CD4-positive, alpha-beta T cell (primary cell): ENCODE measurements at regions not wholly inside any gene's neighbourhood (a gene's known extent, or its start where the extent isn't known, plus 50 kb on each side); places are given as distances from the start of the nearest gene placed in this dataset.

ENCODE experiments used
- ATAC-seq: fragments of 200-7000 bp; cut with Tn5 transposase; one replicate; pipeline ENCODE4 v1.10.0; 2022; ENCODE audit warnings: mild to moderate bottlenecking; ENCODE audit not compliant: poor library complexity
- CTCF ChIA-PET: fragments of 350-600 bp; sonication (Branson Sonifier 250); formaldehyde crosslinking; loops from one replicate; lab custom pipeline; 2021; ENCODE audit warnings: antibody characterized with exemption, inconsistent platforms; lab: Charles Lee
- POLR2A ChIA-PET: fragments of 350-600 bp; sonication (Branson Sonifier 250); formaldehyde crosslinking; loops from one replicate; lab custom pipeline; 2021; ENCODE audit warnings: antibody characterized with exemption, inconsistent platforms; lab: Charles Lee
- DNase-seq, 14 experiments: peaks; one replicate each; pipeline ENCODE4 v3.0.0-alpha.2; 2013 to 2020; ENCODE audit warnings: mixed read lengths in 2 of 14
- H3K27ac ChIP-seq, 2 donors: one replicate each; pipeline versions ENCODE4 v1.5.1 to v1.7.0; 2013; ENCODE audit warnings: low read length in 2 of 2, low read depth in 1 of 2, mild to moderate bottlenecking in 1 of 2
- H3K27me3 ChIP-seq, 2 experiments: 1 replicate in 1 of 2; 2 replicates in 1 of 2; pipeline versions ENCODE4 v1.6.1 to v1.7.0; 2013; ENCODE audit warnings: low read length in 2 of 2, control low read depth in 1 of 2, mild to moderate bottlenecking in 1 of 2, moderate library complexity in 1 of 2; ENCODE audit not compliant: insufficient read depth in 2 of 2, control insufficient read depth in 1 of 2
- H3K36me3 ChIP-seq: one replicate; pipeline ENCODE4 v1.6.1; 2013; ENCODE audit warnings: low read length, control low read depth; ENCODE audit not compliant: insufficient read depth
- H3K4me1 ChIP-seq: one replicate; pipeline ENCODE4 v1.6.1; 2013; ENCODE audit warnings: low read length, control low read depth; ENCODE audit not compliant: insufficient read depth
- H3K4me3 ChIP-seq: one replicate; pipeline ENCODE4 v1.5.1; 2013; ENCODE audit warnings: mild to moderate bottlenecking, low read length, moderate library complexity
- H3K9me3 ChIP-seq, 2 experiments: 1 replicate in 1 of 2; 2 replicates in 1 of 2; pipeline versions ENCODE4 v1.6.1 to v1.7.0; 2013; ENCODE audit warnings: low read length in 2 of 2, mild to moderate bottlenecking in 2 of 2, control low read depth in 1 of 2, moderate library complexity in 1 of 2; ENCODE audit not compliant: control insufficient read depth in 1 of 2, insufficient read depth in 1 of 2
- H3K27ac Mint-ChIP-seq: one replicate; pipeline ENCODE4 v1.8.0; 2020; ENCODE audit warnings: mixed read lengths
- H3K27me3 Mint-ChIP-seq: one replicate; pipeline ENCODE4 v1.8.0; 2021; ENCODE audit warnings: mixed read lengths
- H3K36me3 Mint-ChIP-seq: one replicate; pipeline ENCODE4 v1.8.0; 2021; ENCODE audit warnings: low read depth, mixed read lengths
- H3K4me1 Mint-ChIP-seq: one replicate; pipeline ENCODE4 v1.8.0; 2021; ENCODE audit warnings: low read depth, mixed read lengths
- H3K4me3 Mint-ChIP-seq: one replicate; pipeline ENCODE4 v1.8.0; 2020; ENCODE audit warnings: mild to moderate bottlenecking, mixed read lengths
- H3K9me3 Mint-ChIP-seq: one replicate; pipeline ENCODE4 v1.8.0; 2020; ENCODE audit warnings: mixed read lengths
- intact Hi-C, 2 experiments: fragments of 100-400 bp; cut with DNase I in 1 of 2; cut with micrococcal nuclease in 1 of 2; formaldehyde crosslinking; loops; one replicate each; pipeline versions ENCODE4 v1.15.1 to v1.9.0; 2023 to 2025; cut with DNase I, micrococcal nuclease
- TF ChIP-seq, protein P1 (sequence below): fragments of 200-600 bp; IDR thresholded peaks from one replicate; pipeline ENCODE4 v1.8.0; 2022; ENCODE audit warnings: antibody characterized with exemption, mild to moderate bottlenecking

DNA sequence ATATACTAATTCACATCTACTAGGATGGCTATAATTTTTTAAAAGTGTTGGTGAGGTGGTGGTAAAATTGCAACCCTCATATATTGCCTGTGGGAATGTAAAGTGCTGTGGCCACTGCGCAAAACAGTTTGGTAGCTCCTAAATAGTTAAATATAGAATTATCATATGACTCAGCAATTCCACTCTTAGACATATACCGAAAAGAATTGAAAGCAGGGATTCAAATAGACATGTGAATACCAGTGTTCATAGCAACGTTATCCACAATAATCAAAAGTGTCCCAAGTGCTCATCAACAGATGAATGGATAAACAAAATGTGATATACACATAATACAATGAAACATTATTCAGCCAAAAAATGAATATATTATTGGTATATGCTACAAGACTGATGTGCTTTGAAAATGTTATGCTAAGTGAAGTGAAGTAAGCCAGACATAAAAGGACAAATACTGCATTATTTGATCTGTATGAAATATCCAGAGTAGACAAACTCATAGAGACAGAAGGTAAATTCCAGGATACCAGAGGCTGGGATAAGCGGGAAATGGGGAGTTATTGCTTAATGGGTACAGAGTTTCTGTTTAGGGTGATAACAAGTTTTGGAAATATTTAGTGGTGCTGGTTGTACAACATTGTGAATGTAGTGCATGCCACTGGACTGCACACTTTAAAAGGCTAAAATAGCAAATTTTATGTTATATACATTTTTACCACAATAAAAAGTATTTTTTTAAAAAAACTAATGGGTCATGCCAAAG lies 342.5 kb downstream of the SEC16B start:
- H3K4me3 ChIP-seq = no peak overlapping the region
- no peaks in the 10 kb centered on the region for H3K36me3 Mint-ChIP-seq
- no peak overlapping the region for H3K4me3 Mint-ChIP-seq
- no peak overlapping the region for H3K27ac Mint-ChIP-seq
- H3K27ac ChIP-seq = no peak overlapping the region
- intact Hi-C loops = no loop called here
- no peaks in the 10 kb centered on the region for H3K4me1 ChIP-seq
- H3K4me1 Mint-ChIP-seq = no peaks in the 10 kb centered on the region
- H3K27me3 Mint-ChIP-seq = no peaks in the 10 kb centered on the region
- ChIA-PET POLR2A (no interaction called here), CTCF (no interaction called here)
- no peaks in the 10 kb centered on the region for H3K27me3 ChIP-seq
- ATAC-seq (no peak), DNase-seq (no peak)
- H3K36me3 ChIP-seq = no peaks in the 10 kb centered on the region
- H3K9me3 Mint-ChIP-seq = peaks cover 14% of the 10 kb centered on the region
- no peaks in the 10 kb centered on the region for H3K9me3 ChIP-seq
- TF ChIP-seq, protein P1, sequence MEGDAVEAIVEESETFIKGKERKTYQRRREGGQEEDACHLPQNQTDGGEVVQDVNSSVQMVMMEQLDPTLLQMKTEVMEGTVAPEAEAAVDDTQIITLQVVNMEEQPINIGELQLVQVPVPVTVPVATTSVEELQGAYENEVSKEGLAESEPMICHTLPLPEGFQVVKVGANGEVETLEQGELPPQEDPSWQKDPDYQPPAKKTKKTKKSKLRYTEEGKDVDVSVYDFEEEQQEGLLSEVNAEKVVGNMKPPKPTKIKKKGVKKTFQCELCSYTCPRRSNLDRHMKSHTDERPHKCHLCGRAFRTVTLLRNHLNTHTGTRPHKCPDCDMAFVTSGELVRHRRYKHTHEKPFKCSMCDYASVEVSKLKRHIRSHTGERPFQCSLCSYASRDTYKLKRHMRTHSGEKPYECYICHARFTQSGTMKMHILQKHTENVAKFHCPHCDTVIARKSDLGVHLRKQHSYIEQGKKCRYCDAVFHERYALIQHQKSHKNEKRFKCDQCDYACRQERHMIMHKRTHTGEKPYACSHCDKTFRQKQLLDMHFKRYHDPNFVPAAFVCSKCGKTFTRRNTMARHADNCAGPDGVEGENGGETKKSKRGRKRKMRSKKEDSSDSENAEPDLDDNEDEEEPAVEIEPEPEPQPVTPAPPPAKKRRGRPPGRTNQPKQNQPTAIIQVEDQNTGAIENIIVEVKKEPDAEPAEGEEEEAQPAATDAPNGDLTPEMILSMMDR = no peak

- Histone ChIP-seq H3K27me3 (no peaks in the 10 kb centered on the region), H3K9me3 (no peaks in the 10 kb centered on the region), H3K36me3 (no peaks in the 10 kb centered on the region), H3K4me1 (no peaks in the 10 kb centered on the region), H3K27ac (no peak overlapping the region), H3K4me3 (no peak overlapping the region)
- no peaks in the 10 kb centered on the region for H3K27me3 Mint-ChIP-seq
- ChIA-PET POLR2A (no interaction called here), CTCF (no interaction called here)
- ATAC-seq (no peak), DNase-seq (no peak)
- peaks cover 11% of the 10 kb centered on the region for H3K9me3 Mint-ChIP-seq
- H3K27ac Mint-ChIP-seq = no peak overlapping the region
- no peaks in the 10 kb centered on the region for H3K36me3 Mint-ChIP-seq
- no peak overlapping the region for H3K4me3 Mint-ChIP-seq
- intact Hi-C loops = no loop called here
- H3K4me1 Mint-ChIP-seq = no peaks in the 10 kb centered on the region
- TF ChIP-seq, protein P1 = no peak
Observed at GRCh38 chr1:177620636-177621190, 349.1 kb downstream of the SEC16B start.

DNA sequence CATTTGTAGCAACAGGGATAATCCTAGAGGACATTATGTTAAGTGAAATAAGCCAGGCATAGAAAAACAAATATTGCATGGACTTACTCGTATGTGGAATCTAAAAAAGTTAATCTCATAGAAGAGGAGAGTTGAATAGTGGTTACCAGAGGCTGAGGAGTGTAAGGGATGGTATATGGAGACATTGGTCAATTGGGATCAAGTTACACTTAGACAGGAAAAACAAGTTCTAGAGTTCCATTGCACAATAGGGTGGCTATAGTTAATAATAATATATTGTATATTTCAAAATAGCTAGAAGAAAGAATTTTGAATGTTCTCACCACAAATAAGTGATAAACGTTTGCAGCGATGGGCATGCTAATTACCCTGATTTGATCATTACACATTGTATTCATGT lies 354.6 kb downstream of the SEC16B start:
- DNase-seq (no peak), ATAC-seq (no peak)
- H3K36me3 Mint-ChIP-seq = no peaks in the 10 kb centered on the region
- peaks cover 0 to 5% of the 10 kb centered on the region in 2 experiments for H3K9me3 ChIP-seq
- POLR2A ChIA-PET = no interaction called here
- H3K27me3 ChIP-seq = no peaks in the 10 kb centered on the region
- TF ChIP-seq, protein P1 = no peak
- no peak overlapping the region for H3K4me3 Mint-ChIP-seq
- H3K4me3 ChIP-seq = no peak overlapping the region
- H3K27ac Mint-ChIP-seq = no peak overlapping the region
- peaks cover 8% of the 10 kb centered on the region for H3K9me3 Mint-ChIP-seq
- no peaks in the 10 kb centered on the region for H3K4me1 Mint-ChIP-seq
- no peaks in the 10 kb centered on the region for H3K27me3 Mint-ChIP-seq
- intact Hi-C loops = no loop called here
- CTCF ChIA-PET = no interaction called here
- no peak overlapping the region for H3K27ac ChIP-seq
- H3K36me3 ChIP-seq = no peaks in the 10 kb centered on the region
- no peaks in the 10 kb centered on the region for H3K4me1 ChIP-seq
